PFSK-1 (cell line): ENCODE measurements at regions not wholly inside any gene's neighbourhood (a gene's known extent, or its start where the extent isn't known, plus 50 kb on each side); places are given as distances from the start of the nearest gene placed in this dataset.

Experiments used
- FOXP2 ChIP-seq: optimal IDR thresholded peaks from 2 replicates; pipeline ENCODE3; 2011; ENCODE audit warnings: borderline replicate concordance, control low read depth, inconsistent platforms; ENCODE audit not compliant: insufficient read depth; ENCODE audit errors: extremely low read length, extremely low read depth
- POLR2AphosphoS5 ChIP-seq: IDR thresholded peaks from 2 replicates; pipeline ENCODE4 v1.6.1; 2012; ENCODE audit warnings: low read depth, mild to moderate bottlenecking, control low read depth, low read length, moderate library complexity
- SIN3A ChIP-seq: IDR thresholded peaks from 2 replicates; pipeline ENCODE4 v1.6.1; 2012; ENCODE audit warnings: mild to moderate bottlenecking, low read length, moderate library complexity, borderline replicate concordance; ENCODE audit not compliant: insufficient read depth
- TAF1 ChIP-seq: IDR thresholded peaks from 2 replicates; pipeline ENCODE4 v1.6.1; 2012; ENCODE audit warnings: low read length, control low read depth, borderline replicate concordance; ENCODE audit not compliant: insufficient read depth
- TF ChIP-seq, protein P1 (sequence below), 2 experiments: IDR thresholded peaks; 2 replicates each; pipeline versions ENCODE4 v1.6.1 to v1.8.0; 2011 to 2012; ENCODE audit warnings: low read depth in 2 of 2, low read length in 2 of 2, control low read depth in 1 of 2, inconsistent platforms in 1 of 2, mild to moderate bottlenecking in 1 of 2, moderate library complexity in 1 of 2; ENCODE audit not compliant: insufficient read depth in 1 of 2

DNA sequence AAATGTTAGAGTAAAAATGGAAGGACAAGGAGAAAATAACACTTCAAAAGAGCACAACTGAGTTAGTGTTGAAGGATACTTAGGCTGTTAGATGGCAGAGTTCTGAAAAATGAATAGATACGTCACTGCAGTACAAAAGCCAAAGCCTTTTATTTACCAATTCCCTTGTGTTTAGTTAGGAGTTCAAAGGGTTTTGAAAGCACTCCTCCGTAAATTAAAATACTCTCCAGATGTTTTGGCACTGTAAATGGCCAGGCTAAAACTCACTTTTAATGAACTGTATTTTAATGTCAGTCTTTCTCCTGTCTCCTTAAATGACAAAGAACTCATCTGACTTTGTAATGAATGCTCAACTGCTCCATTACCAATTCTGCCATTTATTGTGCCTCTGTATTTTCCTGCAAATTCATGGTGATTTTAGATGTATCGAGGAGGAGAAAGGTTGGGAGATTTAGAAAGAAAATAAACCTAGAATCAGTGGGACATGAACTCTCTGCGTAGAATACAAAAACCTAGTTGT lies 1727.2 kb downstream of the MAT2B start:
- no peak for TF ChIP-seq TAF1
- no peak for TF ChIP-seq SIN3A
- TF ChIP-seq FOXP2, result no peak
- no peak for TF ChIP-seq POLR2AphosphoS5
- TF ChIP-seq, protein P1, sequence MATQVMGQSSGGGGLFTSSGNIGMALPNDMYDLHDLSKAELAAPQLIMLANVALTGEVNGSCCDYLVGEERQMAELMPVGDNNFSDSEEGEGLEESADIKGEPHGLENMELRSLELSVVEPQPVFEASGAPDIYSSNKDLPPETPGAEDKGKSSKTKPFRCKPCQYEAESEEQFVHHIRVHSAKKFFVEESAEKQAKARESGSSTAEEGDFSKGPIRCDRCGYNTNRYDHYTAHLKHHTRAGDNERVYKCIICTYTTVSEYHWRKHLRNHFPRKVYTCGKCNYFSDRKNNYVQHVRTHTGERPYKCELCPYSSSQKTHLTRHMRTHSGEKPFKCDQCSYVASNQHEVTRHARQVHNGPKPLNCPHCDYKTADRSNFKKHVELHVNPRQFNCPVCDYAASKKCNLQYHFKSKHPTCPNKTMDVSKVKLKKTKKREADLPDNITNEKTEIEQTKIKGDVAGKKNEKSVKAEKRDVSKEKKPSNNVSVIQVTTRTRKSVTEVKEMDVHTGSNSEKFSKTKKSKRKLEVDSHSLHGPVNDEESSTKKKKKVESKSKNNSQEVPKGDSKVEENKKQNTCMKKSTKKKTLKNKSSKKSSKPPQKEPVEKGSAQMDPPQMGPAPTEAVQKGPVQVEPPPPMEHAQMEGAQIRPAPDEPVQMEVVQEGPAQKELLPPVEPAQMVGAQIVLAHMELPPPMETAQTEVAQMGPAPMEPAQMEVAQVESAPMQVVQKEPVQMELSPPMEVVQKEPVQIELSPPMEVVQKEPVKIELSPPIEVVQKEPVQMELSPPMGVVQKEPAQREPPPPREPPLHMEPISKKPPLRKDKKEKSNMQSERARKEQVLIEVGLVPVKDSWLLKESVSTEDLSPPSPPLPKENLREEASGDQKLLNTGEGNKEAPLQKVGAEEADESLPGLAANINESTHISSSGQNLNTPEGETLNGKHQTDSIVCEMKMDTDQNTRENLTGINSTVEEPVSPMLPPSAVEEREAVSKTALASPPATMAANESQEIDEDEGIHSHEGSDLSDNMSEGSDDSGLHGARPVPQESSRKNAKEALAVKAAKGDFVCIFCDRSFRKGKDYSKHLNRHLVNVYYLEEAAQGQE (IDR thresholded peaks at IDR 0.05; ENCODE audit: insufficient read depth in 1 of 2, low read depth in 2 of 2, low read length in 2 of 2), result no peak

GRCh38 chr5:165241811-165242210 lies 1736.4 kb downstream of the MAT2B start:
- TF ChIP-seq POLR2AphosphoS5 (no peak), FOXP2 (no peak), TAF1 (no peak), SIN3A (no peak)
- TF ChIP-seq, protein P1 (IDR thresholded peaks at IDR 0.05; ENCODE audit: insufficient read depth in 1 of 2, low read depth in 2 of 2, low read length in 2 of 2), result no peak

GRCh38 chr5:165242646-165243045 lies 1737.2 kb downstream of the MAT2B start:
- TF ChIP-seq POLR2AphosphoS5, result no peak
- no peak for TF ChIP-seq FOXP2
- TF ChIP-seq SIN3A, result no peak
- TF ChIP-seq, protein P1 (IDR thresholded peaks at IDR 0.05; ENCODE audit: insufficient read depth in 1 of 2, low read depth in 2 of 2, low read length in 2 of 2), result no peak
- TF ChIP-seq TAF1, result no peak

DNA sequence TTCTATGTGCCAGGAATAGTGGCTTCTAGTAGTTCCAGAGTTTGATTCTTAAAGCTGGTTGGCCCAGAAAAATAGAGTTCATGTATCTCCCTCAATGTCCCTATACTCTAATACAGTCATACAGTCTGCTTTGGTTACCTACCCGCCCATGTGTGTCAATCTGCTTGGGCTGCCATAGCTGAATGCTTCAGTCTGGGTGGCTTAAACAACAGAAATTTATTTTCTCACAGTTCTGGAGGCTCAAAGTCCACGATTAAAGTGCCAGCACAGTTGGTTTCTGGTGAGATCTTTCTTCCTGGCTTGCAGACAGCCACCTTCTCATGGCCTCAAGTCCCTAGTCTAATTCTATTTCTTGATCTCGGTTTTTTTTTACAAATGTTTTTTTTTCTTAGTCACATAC lies 1739.0 kb downstream of the MAT2B start:
- TF ChIP-seq FOXP2 (no peak), POLR2AphosphoS5 (no peak)
- TF ChIP-seq, protein P1 (IDR thresholded peaks at IDR 0.05; ENCODE audit: insufficient read depth in 1 of 2, low read depth in 2 of 2, low read length in 2 of 2), result no peak
